ENCODE measurements at regions not wholly inside any gene's neighbourhood (a gene's known extent, or its start where the extent isn't known, plus 50 kb on each side); places are given as distances from the start of the nearest gene placed in this dataset.

GRCh38 chr15:23897091-23897490 lies 210.0 kb upstream of the NDN start:
- TF ChIP-seq, protein P1, sequence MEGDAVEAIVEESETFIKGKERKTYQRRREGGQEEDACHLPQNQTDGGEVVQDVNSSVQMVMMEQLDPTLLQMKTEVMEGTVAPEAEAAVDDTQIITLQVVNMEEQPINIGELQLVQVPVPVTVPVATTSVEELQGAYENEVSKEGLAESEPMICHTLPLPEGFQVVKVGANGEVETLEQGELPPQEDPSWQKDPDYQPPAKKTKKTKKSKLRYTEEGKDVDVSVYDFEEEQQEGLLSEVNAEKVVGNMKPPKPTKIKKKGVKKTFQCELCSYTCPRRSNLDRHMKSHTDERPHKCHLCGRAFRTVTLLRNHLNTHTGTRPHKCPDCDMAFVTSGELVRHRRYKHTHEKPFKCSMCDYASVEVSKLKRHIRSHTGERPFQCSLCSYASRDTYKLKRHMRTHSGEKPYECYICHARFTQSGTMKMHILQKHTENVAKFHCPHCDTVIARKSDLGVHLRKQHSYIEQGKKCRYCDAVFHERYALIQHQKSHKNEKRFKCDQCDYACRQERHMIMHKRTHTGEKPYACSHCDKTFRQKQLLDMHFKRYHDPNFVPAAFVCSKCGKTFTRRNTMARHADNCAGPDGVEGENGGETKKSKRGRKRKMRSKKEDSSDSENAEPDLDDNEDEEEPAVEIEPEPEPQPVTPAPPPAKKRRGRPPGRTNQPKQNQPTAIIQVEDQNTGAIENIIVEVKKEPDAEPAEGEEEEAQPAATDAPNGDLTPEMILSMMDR (IDR thresholded peaks at IDR 0.05) = no peak
- TF ChIP-seq POLR2A (IDR thresholded peaks at IDR 0.05) (no peak), EP300 (IDR thresholded peaks at IDR 0.05) (no peak)
